ENCODE measurements at regions not wholly inside any gene's neighbourhood (a gene's known extent, or its start where the extent isn't known, plus 50 kb on each side); places are given as distances from the start of the nearest gene placed in this dataset.

DNA sequence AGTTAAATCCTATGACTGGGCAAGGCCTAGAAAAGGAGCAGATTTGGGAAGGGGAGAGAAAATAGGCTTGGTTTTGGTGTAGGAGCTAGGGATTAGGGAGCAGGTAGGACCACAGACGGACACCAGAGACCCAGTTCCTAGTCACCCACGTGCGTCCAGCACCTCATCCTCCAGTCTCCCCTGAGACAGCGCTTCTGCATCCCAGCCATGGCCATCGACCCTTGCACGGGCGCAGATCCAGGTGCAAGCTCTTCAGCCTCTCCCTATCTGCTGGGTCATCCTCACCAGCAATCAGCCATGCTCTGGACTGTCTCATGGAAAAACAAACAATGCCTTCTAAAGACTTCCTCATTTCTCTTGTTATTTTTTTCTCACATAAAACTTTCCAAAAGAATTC lies 246.8 kb upstream of the RAB6C start:
- Histone ChIP-seq H3K4me1 (ENCODE audit: low read length) (no peaks in the 10 kb centered on the region), H3K4me2 (ENCODE audit: low read depth, low read length) (no peak overlapping the region), H3K9ac (ENCODE audit: low read length) (no peak overlapping the region), H4K20me1 (ENCODE audit: insufficient read depth, low read length) (no peaks in the 10 kb centered on the region), H3F3A (ENCODE audit: insufficient read depth, low read length) (no peaks in the 10 kb centered on the region), H3K9me2 (replicated peaks; ENCODE audit: insufficient read depth, low read length) (no peaks in the 10 kb centered on the region), H3K79me2 (ENCODE audit: low read length) (no peaks in the 10 kb centered on the region), H3K9me3 (replicated peaks; ENCODE audit: insufficient read depth, low read length) (no peaks in the 10 kb centered on the region), H2AFZ (ENCODE audit: low read length) (no peak overlapping the region), H3K36me3 (replicated peaks; ENCODE audit: insufficient read depth, low read length) (no peaks in the 10 kb centered on the region), H3K4me3 (ENCODE audit: low read length) (no peak overlapping the region), H3K27ac (ENCODE audit: low read length) (no peak overlapping the region), H3K27me3 (replicated peaks; ENCODE audit: insufficient read depth, low read length) (no peaks in the 10 kb centered on the region)
- no peak for DNase-seq
- TF ChIP-seq, protein P1, sequence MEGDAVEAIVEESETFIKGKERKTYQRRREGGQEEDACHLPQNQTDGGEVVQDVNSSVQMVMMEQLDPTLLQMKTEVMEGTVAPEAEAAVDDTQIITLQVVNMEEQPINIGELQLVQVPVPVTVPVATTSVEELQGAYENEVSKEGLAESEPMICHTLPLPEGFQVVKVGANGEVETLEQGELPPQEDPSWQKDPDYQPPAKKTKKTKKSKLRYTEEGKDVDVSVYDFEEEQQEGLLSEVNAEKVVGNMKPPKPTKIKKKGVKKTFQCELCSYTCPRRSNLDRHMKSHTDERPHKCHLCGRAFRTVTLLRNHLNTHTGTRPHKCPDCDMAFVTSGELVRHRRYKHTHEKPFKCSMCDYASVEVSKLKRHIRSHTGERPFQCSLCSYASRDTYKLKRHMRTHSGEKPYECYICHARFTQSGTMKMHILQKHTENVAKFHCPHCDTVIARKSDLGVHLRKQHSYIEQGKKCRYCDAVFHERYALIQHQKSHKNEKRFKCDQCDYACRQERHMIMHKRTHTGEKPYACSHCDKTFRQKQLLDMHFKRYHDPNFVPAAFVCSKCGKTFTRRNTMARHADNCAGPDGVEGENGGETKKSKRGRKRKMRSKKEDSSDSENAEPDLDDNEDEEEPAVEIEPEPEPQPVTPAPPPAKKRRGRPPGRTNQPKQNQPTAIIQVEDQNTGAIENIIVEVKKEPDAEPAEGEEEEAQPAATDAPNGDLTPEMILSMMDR (IDR thresholded peaks at IDR 0.05; ENCODE audit: low read length) = no peak
- TF ChIP-seq EZH2phosphoT487 (IDR thresholded peaks at IDR 0.05; ENCODE audit: low read length) (no peak), EZH2 (optimal IDR thresholded peaks at IDR 0.05; ENCODE audit: low read depth, low read length) (no peak)

DNA sequence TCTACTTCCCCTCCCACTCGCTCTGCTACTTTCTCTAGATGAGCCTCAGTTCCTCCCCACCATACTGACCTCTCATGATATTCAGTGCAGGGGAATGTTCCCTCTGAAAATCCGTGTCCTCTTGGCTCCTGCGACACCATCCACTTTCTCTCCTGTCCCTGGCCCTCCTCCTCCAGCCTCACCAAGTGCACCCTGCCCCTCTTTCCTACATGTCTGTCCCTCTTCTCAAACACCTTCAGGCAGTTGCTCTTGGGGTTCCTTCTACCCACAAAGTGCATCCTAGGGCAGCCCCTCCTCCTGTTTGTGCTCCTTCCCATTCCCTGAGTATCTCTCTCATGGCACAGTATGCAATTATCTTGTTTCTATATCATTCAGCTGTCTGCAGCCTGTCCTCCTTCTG lies 246.4 kb upstream of the RAB6C start:
- Histone ChIP-seq H3K36me3 (replicated peaks; ENCODE audit: insufficient read depth, low read length) (no peaks in the 10 kb centered on the region), H3K27me3 (replicated peaks; ENCODE audit: insufficient read depth, low read length) (no peaks in the 10 kb centered on the region), H3K9ac (ENCODE audit: low read length) (no peak overlapping the region), H3K4me3 (ENCODE audit: low read length) (no peak overlapping the region), H3K4me2 (ENCODE audit: low read depth, low read length) (no peak overlapping the region), H2AFZ (ENCODE audit: low read length) (no peak overlapping the region), H3F3A (ENCODE audit: insufficient read depth, low read length) (no peaks in the 10 kb centered on the region), H3K27ac (ENCODE audit: low read length) (no peak overlapping the region), H4K20me1 (ENCODE audit: insufficient read depth, low read length) (no peaks in the 10 kb centered on the region), H3K9me3 (replicated peaks; ENCODE audit: insufficient read depth, low read length) (no peaks in the 10 kb centered on the region), H3K9me2 (replicated peaks; ENCODE audit: insufficient read depth, low read length) (no peaks in the 10 kb centered on the region), H3K4me1 (ENCODE audit: low read length) (no peaks in the 10 kb centered on the region), H3K79me2 (ENCODE audit: low read length) (no peaks in the 10 kb centered on the region)
- no peak for TF ChIP-seq EZH2phosphoT487 (IDR thresholded peaks at IDR 0.05; ENCODE audit: low read length)
- TF ChIP-seq, protein P1 (IDR thresholded peaks at IDR 0.05; ENCODE audit: low read length) = no peak
- TF ChIP-seq EZH2 (optimal IDR thresholded peaks at IDR 0.05; ENCODE audit: low read depth, low read length) = no peak
- DNase-seq = no peak

DNA sequence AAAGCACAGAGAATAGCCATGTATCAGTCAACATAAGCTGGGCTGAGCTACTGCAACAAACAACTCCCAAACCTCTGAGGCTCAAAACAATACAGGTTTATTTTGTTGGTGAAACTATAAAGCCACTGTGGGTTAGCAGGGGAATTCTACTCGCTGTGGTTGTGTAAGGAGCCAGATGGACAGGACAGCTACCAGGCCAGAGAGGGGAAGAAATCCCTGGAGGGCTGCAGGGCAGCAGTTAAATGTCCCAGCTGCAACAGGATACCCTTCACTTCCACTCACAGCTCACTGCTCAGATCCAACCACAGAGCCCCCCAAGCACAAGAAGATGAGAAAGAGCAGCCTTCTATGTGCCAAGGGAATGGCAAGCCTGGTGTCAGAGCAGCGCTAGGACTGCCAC lies 245.9 kb upstream of the RAB6C start:
- Histone ChIP-seq H3F3A (ENCODE audit: insufficient read depth, low read length) (no peaks in the 10 kb centered on the region), H3K9ac (ENCODE audit: low read length) (no peak overlapping the region), H3K9me3 (replicated peaks; ENCODE audit: insufficient read depth, low read length) (no peaks in the 10 kb centered on the region), H3K4me2 (ENCODE audit: low read depth, low read length) (no peak overlapping the region), H3K27me3 (replicated peaks; ENCODE audit: insufficient read depth, low read length) (no peaks in the 10 kb centered on the region), H2AFZ (ENCODE audit: low read length) (no peak overlapping the region), H3K36me3 (replicated peaks; ENCODE audit: insufficient read depth, low read length) (no peaks in the 10 kb centered on the region), H3K9me2 (replicated peaks; ENCODE audit: insufficient read depth, low read length) (no peaks in the 10 kb centered on the region), H3K79me2 (ENCODE audit: low read length) (no peaks in the 10 kb centered on the region), H4K20me1 (ENCODE audit: insufficient read depth, low read length) (no peaks in the 10 kb centered on the region), H3K4me3 (ENCODE audit: low read length) (no peak overlapping the region), H3K27ac (ENCODE audit: low read length) (no peak overlapping the region), H3K4me1 (ENCODE audit: low read length) (no peaks in the 10 kb centered on the region)
- no peak for DNase-seq
- TF ChIP-seq, protein P1 (IDR thresholded peaks at IDR 0.05; ENCODE audit: low read length) = no peak
- TF ChIP-seq EZH2phosphoT487 (IDR thresholded peaks at IDR 0.05; ENCODE audit: low read length) = no peak
